Heart left ventricle (tissue), 16 donors: ENCODE measurements at regions not wholly inside any gene's neighbourhood (a gene's known extent, or its start where the extent isn't known, plus 50 kb on each side); places are given as distances from the start of the nearest gene placed in this dataset.
"Not testable (repeated sequence)": the region's sequence is repeated elsewhere in the genome, so short reads cannot be mapped to it uniquely, and the experiment has no call there.

ENCODE experiments used
- ATAC-seq, 4 donors: fragments of 200-7000 bp; cut with Tn5 transposase; one replicate each; pipeline ENCODE4 v1.9.1; 2020 to 2022; ENCODE audit warnings: moderate library complexity in 4 of 4, mild to moderate bottlenecking in 3 of 4, moderate number of reproducible peaks in 1 of 4
- DNase-seq, 5 donors: peaks; one replicate each; pipeline ENCODE4 v3.0.0-alpha.2; 2020
- H3K27ac ChIP-seq, 12 donors: fragments of 200-600 bp; sonication (generic) in 4 of 12; one replicate each; pipeline versions ENCODE4 v1.5.0 to v1.8.0; 2016 to 2022; ENCODE audit warnings: mild to moderate bottlenecking in 2 of 12
- H3K27me3 ChIP-seq, 9 donors: fragments of 200-600 bp; sonication (generic) in 2 of 9; one replicate each; pipeline versions ENCODE4 v1.5.1 to v1.8.0; 2016 to 2022; ENCODE audit warnings: mild to moderate bottlenecking in 3 of 9
- H3K36me3 ChIP-seq, 9 donors: fragments of 200-600 bp; sonication (generic) in 2 of 9; one replicate each; pipeline versions ENCODE4 v1.5.0 to v1.8.0; 2018 to 2022; ENCODE audit warnings: mild to moderate bottlenecking in 2 of 9
- H3K4me1 ChIP-seq, 12 donors: fragments of 200-600 bp; sonication (generic) in 4 of 12; one replicate each; pipeline versions ENCODE4 v1.5.0 to v1.8.0; 2016 to 2022; ENCODE audit warnings: mild to moderate bottlenecking in 3 of 12
- H3K4me3 ChIP-seq, 12 donors: fragments of 200-600 bp; sonication (generic) in 4 of 12; one replicate each; pipeline versions ENCODE4 v1.5.0 to v1.8.0; 2017 to 2022; ENCODE audit warnings: mild to moderate bottlenecking in 9 of 12, moderate library complexity in 4 of 12
- H3K9me3 ChIP-seq, 12 donors: fragments of 200-600 bp; sonication (generic) in 4 of 12; one replicate each; pipeline versions ENCODE4 v1.5.0 to v1.8.0; 2016 to 2022; ENCODE audit warnings: mild to moderate bottlenecking in 1 of 12
- CTCF ChIP-seq, 12 donors: fragments of 200-600 bp; sonication (generic) in 4 of 12; IDR thresholded peaks; one replicate each; pipeline versions ENCODE4 v1.5.0 to v1.8.0; 2018 to 2022; ENCODE audit warnings: antibody characterized with exemption in 12 of 12, mild to moderate bottlenecking in 5 of 12
- POLR2A ChIP-seq, 2 donors: fragments of 450-650 bp; IDR thresholded peaks; one replicate each; pipeline ENCODE4 v1.6.1; 2017; ENCODE audit warnings: antibody characterized with exemption in 2 of 2, mild to moderate bottlenecking in 2 of 2, moderate library complexity in 2 of 2
- WGBS, 4 donors: extraction: QIAGEN DNeasy Blood & Tissue Kit in 2 of 4; methylation state at CpG; one replicate each; pipeline versions ENCODE4 v1.1.5 to v1.1.7; 2013 to 2018; 5-methylcytosine and 5-hydroxymethylcytosine counted together
- intact Hi-C, 10 donors: fragments of 100-400 bp; cut with DNase I; formaldehyde crosslinking; loops; one replicate each; pipeline versions ENCODE4 v1.11.1 to v1.14.2; 2022
- donor health status: ischemic (EF 13 %, LVEDD 7.1; RV severe dilation, severe dysfunction).
- donor health status: healthy with polysubstance abuse.
- donor health status: DM: no; HTN: yes; CAD: no.
- donor health status: DM: no; HTN: no; CAD: no.
- donor health status: ischemic (EF 25% LVEDD 6.9; RV normal size, moderate dysfunction).
- donor health status: ischemic (EF 25% LVEDD 5.7; RV mildly dilated, moderate dysfunction).
- donor health status: healthy.
- donor health status: DM: yes; HTN: yes; CAD: no.
- donor health status: ischemic (EF 35%, LVEDD 5.7; RV mildly dilated, moderate dysfunction).
- donor health status: nonischemic (EF 11% LVEDD 7.7; RV severe dilation, severe dysfunction).
- donor health status: DM: yes; HTN: yes; CAD: no.
- donor health status: PGD.
- donor health status: ischemic (EF 29% LVEDD 5.4; RV normal size, mild dysfunction).
- donor health status: nonischemic (EF 23%, LVEDD 6.1; RV moderate dilation, normal function).

- DNase-seq = no peak
- no peaks in the 10 kb centered on the region for H3K4me1 ChIP-seq
- no peak overlapping the region for H3K27ac ChIP-seq
- H3K4me3 ChIP-seq = no peak overlapping the region
- H3K36me3 ChIP-seq = no peaks in the 10 kb centered on the region
- TF ChIP-seq CTCF (IDR thresholded peaks at IDR 0.05) (no peak), POLR2A (IDR thresholded peaks at IDR 0.05) (no peak)
- no peaks in the 10 kb centered on the region for H3K27me3 ChIP-seq
- ATAC-seq = peak in 1 of 4 donors; percentile 44
- peaks cover 0 to 3% (median 0%) of the 10 kb centered on the region in 12 donors for H3K9me3 ChIP-seq
- intact Hi-C loops = no loop called here
Observed at GRCh38 chr3:165607221-165607620, 230.0 kb downstream of the BCHE start.

GRCh38 chr3:165603196-165603595 is 234.0 kb downstream of the BCHE start:
- Histone ChIP-seq H3K4me1 (no peaks in the 10 kb centered on the region), H3K4me3 (no peak overlapping the region), H3K36me3 (no peaks in the 10 kb centered on the region), H3K9me3 (peaks cover 0 to 3% (median 0%) of the 10 kb centered on the region in 12 donors), H3K27ac (no peak overlapping the region), H3K27me3 (no peaks in the 10 kb centered on the region)
- TF ChIP-seq CTCF (IDR thresholded peaks at IDR 0.05) (no peak), POLR2A (IDR thresholded peaks at IDR 0.05) (no peak)
- 85 to 89% (median 87%) methylated on average over 2 of the region's 2 CpGs for WGBS, 4 donors
- DNase-seq = no peak
- intact Hi-C loops = no loop called here
- ATAC-seq = no peak

GRCh38 chr3:165572566-165572965 is 264.7 kb downstream of the BCHE start:
- H3K27me3 ChIP-seq, H3K27ac ChIP-seq, DNase-seq, H3K4me1 ChIP-seq, intact Hi-C loops, ATAC-seq, H3K4me3 ChIP-seq, H3K36me3 ChIP-seq: not testable (repeated sequence)
- H3K9me3 ChIP-seq = peaks cover 0 to 20% (median 0%) of the 10 kb centered on the region in 12 donors
- WGBS, 4 donors = 79 to 92% (median 90%) methylated on average over 13 of the region's 13 CpGs

- H3K36me3 ChIP-seq = no peaks in the 10 kb centered on the region
- H3K4me3 ChIP-seq = no peak overlapping the region
- no peak for DNase-seq
- 25 to 43% (median 39%) methylated on average over 1 of the region's 1 CpG for WGBS, 4 donors
- no peaks in the 10 kb centered on the region for H3K4me1 ChIP-seq
- no peaks in the 10 kb centered on the region for H3K27me3 ChIP-seq
- intact Hi-C loops = no loop called here
- no peak for ATAC-seq
- no peak overlapping the region for H3K27ac ChIP-seq
- H3K9me3 ChIP-seq = peaks cover 0 to 23% (median 0%) of the 10 kb centered on the region in 12 donors
- TF ChIP-seq POLR2A (IDR thresholded peaks at IDR 0.05) = no peak
- no peak for TF ChIP-seq CTCF (IDR thresholded peaks at IDR 0.05)
Observed at GRCh38 chr3:165568907-165569462, 268.2 kb downstream of the BCHE start.

DNA sequence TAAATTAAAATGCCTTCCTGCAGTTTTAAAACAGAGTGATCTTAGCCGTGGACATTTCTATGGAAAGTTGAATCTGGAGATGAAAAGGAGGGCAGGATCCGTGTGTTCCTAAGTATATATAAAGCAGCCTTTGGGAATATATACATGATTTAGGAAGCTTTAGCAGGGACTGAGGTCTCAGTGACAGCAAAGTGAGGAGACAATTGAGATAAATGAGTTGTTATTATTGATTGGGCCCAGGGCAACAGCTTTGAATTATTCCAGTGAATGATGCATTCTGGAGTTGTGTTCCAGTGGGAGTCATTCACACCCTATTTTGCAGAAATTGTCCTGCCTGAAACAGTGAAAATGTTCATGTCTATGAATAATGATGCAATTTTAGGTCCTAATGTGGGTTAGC is 281.4 kb downstream of the BCHE start:
- H3K27ac ChIP-seq = no peak overlapping the region
- ATAC-seq = no peak
- intact Hi-C loops = no loop called here
- peaks cover 0 to 3% (median 0%) of the 10 kb centered on the region in 12 donors for H3K9me3 ChIP-seq
- TF ChIP-seq CTCF (IDR thresholded peaks at IDR 0.05) (no peak), POLR2A (IDR thresholded peaks at IDR 0.05) (no peak)
- H3K36me3 ChIP-seq = no peaks in the 10 kb centered on the region
- no peaks in the 10 kb centered on the region for H3K27me3 ChIP-seq
- DNase-seq = no peak
- H3K4me1 ChIP-seq = no peaks in the 10 kb centered on the region
- 70 to 78% (median 73%) methylated on average over 2 of the region's 2 CpGs for WGBS, 4 donors
- no peak overlapping the region for H3K4me3 ChIP-seq
